SW480 (cell line): ENCODE measurements at regions not wholly inside any gene's neighbourhood (a gene's known extent, or its start where the extent isn't known, plus 50 kb on each side); places are given as distances from the start of the nearest gene placed in this dataset.

Experiments used
- DNase-seq: peaks from one replicate; pipeline ENCODE4 v3.0.0-alpha.2; 2016; ENCODE audit warnings: low spot score

DNA sequence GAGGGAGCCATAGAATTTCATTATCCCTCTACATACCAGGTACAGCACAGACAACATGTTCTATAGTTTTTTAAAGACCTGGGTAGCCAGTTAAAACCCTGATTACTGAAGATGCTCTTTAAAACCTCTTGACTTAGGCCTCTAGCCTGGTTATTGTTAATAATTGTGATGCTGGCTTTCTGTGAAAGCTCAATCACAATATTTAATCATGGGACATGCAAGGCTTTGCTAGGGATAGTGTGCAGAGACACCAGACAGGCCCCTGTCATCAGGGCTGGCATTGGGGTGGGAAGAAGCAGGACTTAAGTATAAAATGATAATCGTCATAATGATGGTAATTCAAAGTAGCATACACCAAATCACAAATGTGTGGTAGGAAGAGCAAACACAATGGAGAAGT is 274.4 kb downstream of the PTBP2 start:
- DNase-seq, result no peak

DNA sequence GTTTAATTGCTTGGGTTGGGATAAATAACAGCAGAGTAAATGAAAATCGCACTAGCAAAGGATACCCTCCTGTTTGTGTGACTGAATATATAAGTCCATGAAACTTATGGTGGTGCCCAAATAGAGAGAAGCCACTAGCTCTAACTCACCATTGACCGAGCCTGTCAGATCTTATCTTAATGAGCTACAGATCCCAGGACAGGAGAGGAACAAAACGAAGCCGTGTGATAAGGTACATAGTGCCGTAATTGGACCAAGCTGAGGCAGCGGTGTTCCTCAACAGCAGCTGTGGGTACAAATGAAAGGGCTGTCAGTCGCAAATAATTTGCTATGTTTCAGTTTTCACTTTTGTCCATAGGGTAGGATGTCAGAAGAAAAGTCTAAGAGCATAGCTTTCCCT is 276.1 kb downstream of the PTBP2 start:
- DNase-seq, result no peak

DNA sequence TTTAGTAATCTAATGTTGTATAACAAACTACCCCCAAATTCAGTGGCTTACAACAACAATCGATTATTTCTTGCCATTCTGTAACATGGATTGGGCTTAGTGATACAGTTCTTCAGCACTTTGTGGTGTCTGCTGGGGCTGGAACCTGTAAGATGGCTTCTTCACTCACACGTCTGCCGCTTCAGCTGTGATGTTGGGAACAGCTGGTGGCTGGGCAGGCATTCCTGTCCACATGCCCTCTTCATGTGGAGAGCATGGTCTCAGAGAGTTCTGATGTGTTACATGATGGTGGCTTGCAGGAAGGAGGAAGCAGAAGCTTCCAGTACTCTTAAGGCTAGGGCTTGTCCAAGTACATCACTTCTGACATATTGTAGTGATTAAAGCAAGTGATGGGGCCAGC is 276.9 kb downstream of the PTBP2 start:
- DNase-seq, result no peak

DNA sequence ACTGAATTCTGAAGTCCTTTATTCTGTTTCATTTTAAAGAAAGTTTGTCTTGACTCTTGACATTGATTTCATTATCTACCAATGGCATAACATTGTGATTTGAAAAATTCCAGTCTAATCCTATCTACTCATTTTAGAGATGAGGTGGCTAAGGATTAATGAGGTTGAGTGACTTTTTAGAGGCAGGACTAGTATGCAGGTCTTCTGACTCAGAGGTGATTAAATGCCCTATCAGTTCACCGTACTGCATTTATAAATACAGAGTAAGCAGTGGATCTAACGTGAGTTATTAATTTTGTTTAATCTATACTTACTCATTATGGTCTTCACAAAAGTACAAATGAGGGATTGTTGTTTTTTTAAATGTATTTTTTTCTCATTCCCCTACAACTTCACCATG is 277.6 kb downstream of the PTBP2 start:
- no peak for DNase-seq

- no peak for DNase-seq
Measured at GRCh38 chr1:97004054-97004453, 282.5 kb downstream of the PTBP2 start.

GRCh38 chr1:97004743-97005142 is 283.2 kb downstream of the PTBP2 start:
- no peak for DNase-seq

GRCh38 chr1:97006044-97006661 is 284.6 kb downstream of the PTBP2 start:
- DNase-seq, result peak; percentile 0

DNA sequence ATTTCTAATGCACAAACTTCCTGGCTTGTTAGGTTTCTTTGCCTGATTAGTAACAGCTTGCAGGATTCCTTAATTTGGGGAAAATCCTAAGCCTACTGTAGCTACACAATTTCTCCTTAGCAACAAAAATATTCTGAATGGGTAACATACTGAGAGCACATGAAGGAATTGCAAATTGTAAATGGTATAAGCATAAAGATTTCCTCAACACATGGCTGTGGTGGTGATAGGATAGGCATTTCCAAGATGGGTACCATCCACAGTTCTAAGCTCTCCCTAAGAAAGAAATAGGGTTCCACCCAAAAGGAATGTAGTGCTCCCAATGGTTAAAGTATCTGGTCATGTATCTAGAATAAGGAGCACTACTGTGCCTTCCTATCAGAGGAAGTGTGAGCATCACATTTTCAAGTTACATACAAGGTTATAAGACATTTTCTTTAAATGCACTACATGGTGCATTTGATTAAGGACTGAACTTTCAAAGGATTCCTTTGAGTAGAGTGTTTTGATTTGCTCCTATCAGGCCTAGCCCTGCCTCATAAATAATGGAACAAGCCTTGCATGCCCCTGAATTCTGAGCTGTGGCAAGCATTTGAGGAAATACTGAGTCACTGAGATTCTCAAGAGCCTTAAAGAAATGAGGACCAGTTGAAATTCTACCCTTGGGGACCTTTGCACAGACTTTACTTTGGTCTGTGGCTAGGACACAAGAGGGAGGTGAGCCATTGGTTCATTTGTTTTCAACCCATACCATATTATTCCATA is 286.4 kb downstream of the PTBP2 start:
- no peak for DNase-seq

DNA sequence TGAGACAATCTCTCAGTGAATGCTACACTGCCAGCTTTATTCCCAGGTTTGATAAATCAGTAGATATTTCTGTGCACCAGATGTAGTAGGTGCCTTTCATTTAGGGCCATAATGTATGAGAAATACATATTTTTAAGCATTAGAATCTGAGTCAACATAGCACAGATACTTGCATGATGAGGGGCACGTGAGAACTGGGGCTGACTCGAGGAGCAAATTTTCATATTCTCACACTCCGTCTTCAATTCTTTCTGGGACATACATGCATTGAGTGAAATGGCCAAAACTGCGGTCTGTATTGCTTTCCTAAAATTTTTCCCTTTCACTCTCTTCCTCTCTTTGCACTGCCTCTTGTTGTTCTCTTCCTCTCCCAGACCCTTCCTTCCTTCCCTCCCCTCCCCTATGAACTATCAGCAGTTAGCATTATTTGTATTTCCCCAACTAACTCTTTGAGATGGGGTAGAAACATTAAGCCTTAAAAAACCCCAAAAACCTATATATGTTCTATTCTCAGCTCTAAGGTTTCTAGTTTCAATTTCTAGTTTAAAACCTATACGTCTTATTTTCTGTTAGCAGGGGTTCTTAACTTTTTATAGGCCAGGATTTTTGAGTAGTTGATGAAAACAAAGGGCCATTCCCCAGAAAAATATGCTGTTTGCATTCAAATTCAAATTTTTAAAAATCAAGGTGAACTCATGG is 289.1 kb downstream of the PTBP2 start:
- DNase-seq, result no peak

DNA sequence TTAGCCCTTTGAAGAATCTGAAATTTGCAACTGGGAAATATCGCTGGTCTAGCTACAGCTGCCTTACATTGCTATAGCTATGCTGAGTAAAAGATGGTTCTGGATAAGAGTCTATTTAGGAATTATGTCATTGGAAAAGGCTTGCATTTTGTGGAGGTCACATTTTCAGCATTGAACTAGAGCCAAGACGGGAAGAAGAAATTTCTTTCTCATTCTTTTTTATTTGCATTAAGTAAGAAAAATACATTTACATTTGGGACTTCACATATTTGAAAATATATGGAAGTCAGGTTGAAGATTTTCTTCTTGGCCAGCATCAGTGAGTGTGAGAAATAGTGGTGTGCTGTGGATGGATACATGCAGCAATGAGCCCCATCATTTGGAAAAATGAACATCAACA is 291.6 kb downstream of the PTBP2 start:
- DNase-seq, result no peak

- DNase-seq, result no peak
Measured at GRCh38 chr1:97013941-97014340, 292.4 kb downstream of the PTBP2 start.

- DNase-seq, result no peak
Measured at GRCh38 chr1:97014426-97014825, 292.8 kb downstream of the PTBP2 start.

DNA sequence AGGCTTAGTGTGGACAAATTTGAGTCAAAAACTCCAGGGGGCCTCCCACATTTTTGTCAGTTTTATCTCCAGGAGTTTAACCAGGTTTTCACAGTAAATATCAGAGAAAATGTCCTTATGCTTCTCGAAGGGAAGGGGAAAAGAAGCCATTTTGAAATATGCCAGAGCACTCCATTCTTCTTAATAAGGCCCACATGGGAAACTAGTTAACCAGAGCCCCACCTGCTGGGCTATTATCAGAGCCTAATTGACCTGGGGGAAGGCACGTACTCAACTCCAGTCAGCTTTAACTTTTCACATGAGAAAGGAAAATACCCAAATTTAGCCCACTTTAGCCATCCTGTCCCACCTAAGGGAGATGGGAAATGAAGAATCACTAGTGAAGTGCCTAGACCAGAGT is 296.3 kb downstream of the PTBP2 start:
- no peak for DNase-seq
